SHP77 treated with DMSO at 0.1 percent for 48 hours (cell line): ENCODE measurements at regions not wholly inside any gene's neighbourhood (a gene's known extent, or its start where the extent isn't known, plus 50 kb on each side); places are given as distances from the start of the nearest gene placed in this dataset.
"Not testable (repeated sequence)": the region's sequence is repeated elsewhere in the genome, so short reads cannot be mapped to it uniquely, and the experiment has no call there.

ENCODE experiments used
- DNase-seq: peaks from one replicate; lab custom pipeline; 2025; lab: John Stamatoyannopoulos, UW

DNA sequence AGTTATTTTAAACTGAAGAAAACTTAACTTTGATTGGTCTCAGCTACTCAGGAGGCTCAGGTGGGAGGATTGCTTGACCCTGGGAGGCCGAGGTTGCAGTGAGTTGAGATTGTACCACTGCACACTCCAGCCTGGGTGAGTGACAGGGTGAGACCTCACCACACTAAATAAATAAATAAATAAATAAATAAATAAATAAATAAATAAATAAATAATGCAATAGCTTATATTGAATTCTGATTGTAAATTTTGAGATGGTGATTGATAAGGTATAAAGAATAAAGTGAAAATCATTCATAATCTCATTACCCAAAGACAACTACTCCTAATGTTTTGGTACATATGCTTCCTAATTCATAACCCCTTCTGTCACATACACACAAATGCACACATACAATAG, 58.1 kb downstream of the TUBA3C start:
- DNase-seq = no peak

DNA sequence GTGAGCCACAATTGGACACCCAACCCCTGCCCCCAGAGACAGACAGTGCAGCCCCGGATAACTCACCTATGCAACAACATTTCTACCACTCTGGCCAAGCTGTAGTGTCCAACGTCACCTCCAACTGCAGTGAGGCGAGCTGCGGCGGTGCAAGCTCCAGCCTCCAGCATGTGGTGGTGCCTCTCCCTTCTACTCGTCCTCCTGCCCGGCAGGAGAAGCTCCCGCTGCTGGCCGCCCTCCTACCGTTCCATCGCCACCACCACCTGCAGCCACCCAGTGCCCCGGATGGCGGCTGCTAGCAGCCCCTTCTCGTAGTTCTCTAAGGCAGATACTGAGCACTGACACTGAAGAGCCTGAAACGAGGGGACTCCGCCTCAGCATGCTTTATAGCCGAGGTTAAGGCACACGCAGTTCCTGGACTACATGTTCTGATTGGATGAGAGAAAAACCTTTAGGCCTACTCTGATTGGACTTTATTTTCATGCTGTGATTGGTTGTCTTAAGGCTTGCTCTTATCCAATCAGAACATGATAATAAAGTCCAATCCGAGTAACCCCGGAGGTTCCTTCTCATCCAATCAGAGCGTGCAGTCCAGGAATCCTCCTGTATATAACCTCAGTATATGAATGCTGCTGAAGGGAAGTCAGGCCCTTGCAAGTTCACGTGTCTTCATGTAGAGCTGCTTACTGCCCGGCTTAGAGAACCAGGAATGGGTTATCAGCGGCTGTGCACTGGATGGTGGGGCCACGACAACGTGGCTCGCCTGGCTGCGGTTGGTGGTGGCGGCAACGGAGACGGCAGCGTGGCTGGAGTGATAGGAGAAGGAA, 63.5 kb downstream of the TUBA3C start:
- DNase-seq = no peak

DNA sequence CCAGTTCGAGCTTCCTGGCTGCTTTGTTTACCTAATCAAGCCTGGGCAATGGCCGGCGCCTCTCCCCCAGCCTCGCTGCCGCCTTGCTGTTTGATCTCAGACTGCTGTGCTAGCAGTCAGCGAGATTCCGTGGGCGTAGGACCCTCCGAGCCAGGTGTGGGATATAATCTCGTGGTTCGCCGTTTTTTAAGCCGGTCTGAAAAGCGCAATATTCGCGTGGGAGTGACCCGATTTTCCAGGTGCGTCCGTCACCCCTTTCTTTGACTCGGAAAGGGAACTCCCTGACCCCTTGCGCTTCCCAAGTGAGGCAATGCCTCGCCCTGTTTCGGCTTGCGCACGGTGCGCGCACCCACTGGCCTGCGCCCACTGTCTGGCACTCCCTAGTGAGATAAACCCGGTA, 72.4 kb downstream of the TUBA3C start:
- DNase-seq = not testable (repeated sequence)

DNA sequence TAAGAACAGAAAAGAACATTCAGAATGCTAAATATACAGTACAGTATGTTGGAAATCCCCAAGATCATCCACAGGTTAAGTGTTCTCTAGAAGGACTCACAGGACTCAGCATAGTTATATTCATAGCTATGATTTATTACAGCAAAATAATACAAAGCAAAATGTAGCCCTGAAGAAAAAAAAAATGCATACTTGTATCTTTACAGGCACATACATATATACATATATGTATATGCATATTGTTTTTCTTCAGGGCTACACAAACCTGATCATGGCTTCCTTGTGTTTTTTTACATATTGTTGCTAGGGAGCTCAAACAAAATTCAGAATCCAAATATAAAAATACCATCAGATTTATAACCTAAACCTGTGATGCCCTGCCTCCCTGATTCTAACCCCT, 78.5 kb downstream of the TUBA3C start:
- DNase-seq = no peak

DNA sequence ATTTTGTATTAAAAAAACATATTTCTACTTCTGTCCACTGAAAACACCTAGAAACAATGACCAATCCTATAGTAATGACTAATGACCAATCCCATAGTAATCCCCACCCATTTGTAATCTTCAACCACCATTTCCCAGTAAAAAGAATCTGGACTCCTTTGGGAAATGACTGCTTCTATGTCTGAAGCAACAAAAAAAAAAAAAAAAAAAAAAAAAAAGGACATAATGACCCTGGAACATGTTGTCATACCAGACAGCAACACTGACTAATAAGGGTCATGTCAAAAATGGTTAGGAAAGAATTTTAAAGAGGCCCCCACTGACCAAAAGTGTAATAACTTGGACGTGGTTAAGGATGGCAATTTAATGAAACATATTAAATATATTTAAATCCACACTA, 88.3 kb downstream of the TUBA3C start:
- no peak for DNase-seq

DNA sequence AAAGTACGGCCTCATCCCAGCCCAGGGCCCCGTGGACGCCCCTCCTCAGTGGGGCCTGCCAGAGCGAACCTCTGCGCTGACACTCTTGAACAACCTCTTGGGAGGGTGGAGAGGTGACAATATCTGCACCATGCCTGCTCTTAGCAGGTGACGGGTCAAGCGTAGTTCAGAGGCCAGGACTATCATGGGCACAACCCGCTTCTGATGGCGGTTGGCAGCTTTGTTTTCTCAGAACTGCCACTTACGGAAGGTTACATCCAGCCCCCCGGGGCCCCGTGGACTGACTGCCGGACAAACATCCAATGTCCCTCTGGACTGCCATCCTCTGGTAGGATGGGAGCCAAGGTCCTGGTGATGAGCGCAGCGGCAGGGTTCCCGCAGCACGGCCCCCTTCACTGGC, 91.1 kb downstream of the TUBA3C start:
- DNase-seq = no peak

DNA sequence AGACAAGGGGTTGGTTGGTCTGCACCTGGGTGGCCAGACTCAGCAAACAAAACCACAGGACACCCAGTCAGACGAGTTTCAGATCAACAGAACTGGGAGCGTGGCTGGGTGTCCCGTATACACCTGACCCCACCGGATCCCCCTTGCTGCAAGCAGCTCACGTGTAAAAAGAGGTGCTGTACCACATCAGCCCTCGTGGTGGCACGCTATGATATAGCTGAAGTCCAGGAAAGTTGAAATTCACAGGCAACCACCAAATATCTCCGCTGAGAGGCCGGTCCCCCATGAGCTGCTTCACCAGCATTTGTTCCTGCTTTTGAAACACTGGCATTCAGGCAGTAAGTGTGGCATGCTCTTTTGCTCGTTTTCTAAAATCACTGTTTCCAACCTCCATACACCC, 92.3 kb downstream of the TUBA3C start:
- DNase-seq = no peak

DNA sequence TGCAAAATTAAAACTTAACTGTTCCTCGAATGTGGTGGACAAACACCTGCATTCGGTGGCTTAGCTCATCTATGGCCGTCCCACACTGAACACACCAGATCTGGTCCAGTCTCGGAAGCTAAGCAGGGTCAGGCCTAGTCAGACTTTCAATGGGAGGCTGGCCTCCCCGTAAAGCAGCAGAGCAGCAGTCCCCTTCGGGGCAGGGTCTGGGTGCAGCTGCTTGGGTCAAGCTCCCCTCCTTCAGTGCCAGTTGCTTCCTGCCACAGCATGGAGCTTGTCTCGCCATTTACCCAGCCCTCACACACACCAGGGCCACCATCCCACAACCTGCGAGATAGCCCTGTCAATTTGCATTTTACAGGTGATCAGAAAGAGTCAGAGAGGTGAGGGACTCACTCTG, 93.2 kb downstream of the TUBA3C start:
- DNase-seq = no peak

DNA sequence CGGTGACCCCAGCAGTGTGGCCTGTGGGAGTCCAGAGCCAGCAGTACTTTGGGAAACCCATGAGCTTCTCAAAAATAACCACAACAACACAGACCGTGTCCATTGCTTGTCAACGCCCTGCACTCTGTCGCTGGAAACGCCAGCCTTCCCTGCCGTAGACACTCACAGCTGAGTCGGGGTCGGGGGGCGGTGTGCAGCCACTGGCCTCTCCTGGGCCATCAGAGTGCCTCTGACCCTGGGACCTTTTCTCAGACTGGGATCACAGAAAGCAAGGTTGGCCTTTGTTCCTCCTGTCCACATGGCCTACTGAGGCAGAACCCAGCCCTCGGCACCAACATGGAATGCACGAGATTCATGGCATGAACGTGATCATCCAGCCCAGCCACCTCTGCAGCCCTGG, 95.7 kb downstream of the TUBA3C start:
- DNase-seq = no peak

DNA sequence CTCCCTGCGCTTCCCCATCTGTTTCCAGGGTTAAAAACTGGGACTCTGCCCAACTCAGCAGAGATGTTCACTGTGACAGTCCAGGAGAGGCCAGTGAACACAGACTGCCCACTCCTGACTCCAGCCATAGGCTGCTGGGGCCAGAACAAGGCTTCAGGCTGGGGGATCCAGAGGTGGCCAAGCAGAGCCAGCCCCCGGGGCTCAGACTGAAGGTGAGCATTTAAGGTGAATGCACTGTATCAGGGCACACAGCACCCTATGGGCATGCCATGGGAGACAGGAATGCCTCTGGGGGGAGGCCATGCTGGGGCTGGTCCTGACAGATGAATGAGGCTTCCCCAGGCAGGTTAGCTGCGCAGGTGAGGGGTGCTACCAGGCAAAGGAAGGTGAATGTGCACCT, 96.4 kb downstream of the TUBA3C start:
- no peak for DNase-seq

DNA sequence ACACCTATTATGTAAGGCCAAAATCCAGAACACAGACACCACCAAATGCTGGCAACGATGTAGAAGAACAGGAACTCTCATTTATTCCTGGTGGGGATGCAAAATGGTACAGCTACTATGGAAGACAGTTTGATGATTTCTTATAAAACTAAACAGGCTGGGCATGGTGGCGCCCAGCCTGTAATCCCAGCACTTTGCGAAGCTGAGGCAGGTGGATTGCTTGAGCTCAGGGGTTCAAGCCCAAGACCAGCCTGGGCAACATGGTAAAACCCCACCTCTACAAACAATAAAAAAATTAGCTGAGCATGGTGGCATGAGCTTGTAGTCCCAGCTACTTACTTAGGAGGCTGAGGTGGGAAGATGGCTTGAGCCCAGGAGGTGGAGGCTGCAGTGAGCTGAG, 98.3 kb downstream of the TUBA3C start:
- no peak for DNase-seq

DNA sequence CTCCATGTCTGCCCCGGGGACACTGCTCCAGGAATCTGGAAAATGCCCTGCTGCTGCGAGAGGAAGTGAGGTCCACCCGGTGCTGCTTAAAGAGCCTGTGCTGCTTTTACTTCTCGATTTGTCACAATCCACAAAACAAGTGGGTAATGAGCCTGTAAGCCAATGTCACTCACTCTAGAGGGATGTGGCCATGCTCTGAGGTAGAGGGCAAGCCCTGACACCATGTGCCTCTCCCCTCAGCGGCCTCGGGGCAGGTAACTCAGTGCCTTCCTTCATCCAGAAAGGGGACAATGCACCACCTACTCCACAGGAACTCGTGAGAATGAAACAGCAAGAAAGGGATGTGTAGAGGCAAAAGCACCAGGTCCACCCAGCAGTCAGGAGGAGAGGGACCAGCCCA, 106.2 kb downstream of the TUBA3C start:
- DNase-seq = no peak

DNA sequence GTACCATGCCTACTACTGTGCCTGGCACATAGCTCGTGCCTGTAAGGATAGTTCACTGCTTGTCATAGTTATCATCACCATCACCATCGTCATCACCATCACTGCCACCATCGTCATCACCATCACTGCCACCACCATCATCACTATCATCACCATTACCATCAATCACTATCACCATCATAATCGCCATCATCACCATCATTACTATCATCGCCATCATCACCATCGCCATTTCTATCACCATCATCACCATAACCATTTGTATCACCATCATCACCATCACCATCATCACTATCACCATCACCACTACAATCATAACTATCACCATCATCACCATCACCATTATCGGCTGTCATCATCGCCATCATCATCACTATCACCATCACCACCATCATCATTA, 107.1 kb downstream of the TUBA3C start:
- no peak for DNase-seq

DNA sequence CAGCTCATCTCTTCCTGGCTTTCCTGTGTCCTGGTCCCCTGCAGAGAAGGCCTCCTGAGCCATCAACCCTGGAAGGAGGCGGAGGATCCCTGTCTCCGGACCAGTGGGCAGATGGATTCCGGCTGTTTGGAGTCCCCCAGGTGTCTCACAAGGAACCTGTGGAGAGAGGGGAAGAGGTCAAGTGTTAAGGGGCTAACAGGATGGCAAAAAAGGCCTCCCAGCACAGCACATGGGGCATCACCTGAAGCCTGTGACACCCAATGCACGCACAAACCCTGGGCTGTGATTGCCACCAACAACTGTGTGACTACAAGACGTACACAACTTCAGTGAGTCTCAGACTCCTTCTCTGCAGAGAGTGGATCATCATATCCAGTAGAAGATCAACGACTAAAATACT, 107.5 kb downstream of the TUBA3C start:
- not testable (repeated sequence) for DNase-seq

DNA sequence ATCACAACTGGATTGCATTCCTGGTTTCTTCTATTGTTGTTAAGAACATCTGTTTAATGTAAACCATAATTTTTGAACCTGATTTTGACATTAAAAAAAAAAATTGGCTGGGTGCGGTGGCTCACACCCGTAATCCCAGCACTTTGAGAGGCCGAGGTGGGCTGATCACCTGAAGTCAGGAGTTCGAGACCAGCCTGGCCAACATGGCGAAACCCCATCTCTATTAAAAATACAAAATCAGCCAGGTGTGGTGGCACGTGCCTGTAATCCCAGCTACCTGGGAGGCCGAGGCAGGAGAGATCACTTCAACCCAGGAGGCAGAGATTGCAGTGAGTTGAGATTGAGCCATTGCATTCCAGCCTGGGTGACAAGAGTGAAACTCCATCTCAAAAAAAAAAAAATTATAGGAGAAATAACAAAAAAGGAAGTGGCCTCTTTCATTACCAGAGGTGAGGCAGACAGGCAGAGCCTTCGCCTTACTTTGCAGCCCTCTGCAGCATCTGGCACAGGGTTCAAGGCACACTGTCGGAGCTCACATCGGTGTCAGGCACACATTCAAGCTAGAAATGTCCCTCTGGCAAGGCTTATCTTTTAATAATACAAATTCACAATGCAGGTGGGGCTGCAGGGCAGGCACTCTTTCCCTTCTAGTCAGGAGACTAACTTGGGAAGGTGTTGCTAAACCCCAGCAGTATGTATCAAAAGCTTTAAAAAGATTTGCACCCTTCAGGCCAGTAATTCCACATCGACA, 108.5 kb downstream of the TUBA3C start:
- not testable (repeated sequence) for DNase-seq

DNA sequence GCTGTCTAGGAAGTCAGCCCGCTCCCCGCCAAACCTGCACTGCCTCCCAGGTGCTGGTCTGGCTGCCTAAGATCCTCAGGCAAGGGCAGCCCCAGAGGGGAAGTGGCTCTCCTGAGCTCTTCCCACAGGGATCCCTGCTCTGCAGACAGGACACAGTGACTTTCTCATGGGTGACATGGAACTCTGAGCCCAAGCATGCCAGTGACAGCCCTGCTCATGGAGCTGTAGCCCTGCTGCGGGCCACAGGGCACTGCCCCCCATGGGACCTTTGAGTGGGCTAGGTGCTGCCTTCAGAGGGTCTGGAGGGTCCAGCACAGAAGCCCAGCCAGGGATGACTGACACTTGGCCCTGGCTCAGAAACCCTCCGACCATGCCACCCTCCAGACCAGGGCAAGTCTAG, 109.1 kb downstream of the TUBA3C start:
- DNase-seq = no peak

DNA sequence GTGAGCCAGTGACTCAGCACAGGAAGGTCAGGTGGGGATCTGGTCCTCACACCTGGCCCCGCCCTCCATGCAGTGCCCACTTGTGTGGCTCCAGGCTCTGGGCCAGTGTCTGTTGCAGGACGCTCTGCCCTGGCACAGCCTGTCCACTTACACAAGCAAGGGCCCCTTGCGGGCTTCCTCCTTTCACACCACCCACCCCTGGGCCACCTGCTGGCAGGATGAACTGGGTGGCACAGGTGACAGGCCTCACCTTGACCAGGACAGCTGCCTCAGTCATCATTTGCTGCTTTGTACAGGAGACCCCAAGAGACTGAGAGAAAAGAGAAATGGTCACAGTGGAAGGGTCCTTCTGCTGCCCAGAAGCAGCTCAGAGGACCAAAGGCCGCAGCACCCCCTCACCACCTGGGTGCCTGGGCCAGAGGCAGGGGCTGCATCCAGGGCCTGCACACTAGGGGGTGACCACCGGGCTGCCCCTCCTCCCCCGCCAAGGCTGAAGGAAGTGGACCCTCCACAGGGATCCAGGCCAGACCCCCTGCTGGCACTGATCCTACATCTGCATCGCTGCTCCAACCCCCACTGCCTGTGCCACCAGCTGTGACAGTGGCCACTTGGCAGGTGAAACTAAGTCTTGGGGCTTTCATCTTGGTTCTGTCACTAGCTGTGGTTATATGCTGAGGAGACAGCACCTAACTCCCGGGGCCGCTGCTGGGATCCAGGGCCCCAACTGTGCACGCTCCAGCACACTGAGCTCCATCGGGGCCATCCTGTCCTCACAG, 110.3 kb downstream of the TUBA3C start:
- DNase-seq = no peak

DNA sequence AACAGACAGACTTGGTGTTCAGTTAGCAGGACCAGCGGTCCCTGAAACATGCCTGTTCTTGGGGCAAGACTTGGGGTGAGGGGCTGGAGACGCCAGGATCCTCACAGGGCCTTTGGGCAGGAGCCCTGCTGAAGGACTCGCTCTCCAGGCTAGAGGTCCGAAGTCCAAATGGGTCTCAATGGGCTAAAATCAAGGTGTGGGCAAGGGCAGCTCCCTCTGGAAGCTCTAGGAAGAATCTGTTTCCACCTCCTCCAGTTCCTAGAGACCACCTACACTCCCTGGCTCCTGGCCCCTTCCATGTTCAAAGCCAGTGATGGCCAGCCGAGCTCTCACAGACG, 111.3 kb downstream of the TUBA3C start:
- DNase-seq = no peak

DNA sequence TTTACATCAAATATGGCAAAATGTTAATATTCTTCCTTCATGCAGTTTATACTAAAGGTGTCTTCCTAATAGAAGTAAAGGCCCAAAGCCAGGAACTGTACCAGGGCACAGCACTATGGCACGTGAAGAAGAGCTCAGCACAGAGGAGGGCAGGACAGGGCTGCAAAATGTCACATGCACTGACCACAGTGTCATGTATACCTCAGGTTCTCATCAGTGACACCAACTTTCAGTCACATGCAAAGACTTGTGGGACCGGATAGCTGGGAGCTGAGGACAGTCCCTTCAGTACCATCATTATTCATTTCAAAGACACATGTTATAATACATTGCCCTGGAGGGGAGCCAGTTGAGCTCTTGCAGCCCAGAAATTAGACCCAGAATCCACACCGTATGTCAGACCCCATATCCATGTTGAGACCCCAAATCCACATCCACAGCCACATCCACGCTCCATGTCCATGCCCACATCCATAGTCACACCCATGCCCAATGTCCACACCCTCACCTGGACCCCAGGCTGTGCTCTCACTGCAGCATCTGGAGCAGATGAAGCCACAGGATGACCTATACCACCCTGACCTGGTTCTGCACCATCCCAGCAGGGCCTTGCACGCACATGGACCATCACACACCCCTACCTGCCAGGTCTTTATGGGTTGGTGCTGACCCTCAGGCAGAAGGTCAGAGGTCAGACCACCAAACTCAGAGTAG, 111.8 kb downstream of the TUBA3C start:
- DNase-seq = no peak

DNA sequence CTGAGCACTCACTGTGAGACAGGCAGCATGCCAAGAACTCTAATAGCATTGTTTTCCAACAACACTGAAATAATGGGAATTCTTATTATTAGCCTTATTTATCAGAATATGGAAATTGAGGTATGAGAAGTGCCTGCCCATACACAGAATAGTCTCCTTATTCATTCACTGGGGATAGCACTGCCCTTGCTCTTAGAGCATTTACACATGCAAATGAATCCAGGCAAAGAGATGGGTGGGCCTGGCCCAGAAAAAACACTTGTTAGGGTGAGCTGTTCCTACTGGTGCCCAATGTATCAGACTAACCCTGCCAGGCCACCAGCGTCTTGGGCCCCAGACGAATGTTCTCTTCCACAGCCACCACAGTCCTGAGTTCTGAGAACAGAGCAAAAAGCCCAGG, 112.9 kb downstream of the TUBA3C start:
- DNase-seq = no peak

DNA sequence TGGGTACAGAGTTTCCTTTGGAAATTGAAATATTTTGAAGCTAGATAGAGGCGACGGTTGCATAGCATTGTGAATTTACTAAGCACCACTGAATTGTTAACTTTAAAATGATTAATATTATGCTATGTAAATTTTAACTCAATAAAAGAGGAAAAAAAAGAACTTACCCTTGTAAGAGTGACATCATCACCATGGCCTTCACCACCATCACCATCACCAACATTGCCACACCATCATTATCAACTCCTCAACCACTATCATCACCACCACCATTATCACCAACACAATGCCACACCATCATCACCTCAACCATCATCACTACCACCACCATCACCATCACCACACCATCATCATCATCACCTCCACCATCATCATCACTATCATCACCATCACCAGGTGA, 113.9 kb downstream of the TUBA3C start:
- no peak for DNase-seq

DNA sequence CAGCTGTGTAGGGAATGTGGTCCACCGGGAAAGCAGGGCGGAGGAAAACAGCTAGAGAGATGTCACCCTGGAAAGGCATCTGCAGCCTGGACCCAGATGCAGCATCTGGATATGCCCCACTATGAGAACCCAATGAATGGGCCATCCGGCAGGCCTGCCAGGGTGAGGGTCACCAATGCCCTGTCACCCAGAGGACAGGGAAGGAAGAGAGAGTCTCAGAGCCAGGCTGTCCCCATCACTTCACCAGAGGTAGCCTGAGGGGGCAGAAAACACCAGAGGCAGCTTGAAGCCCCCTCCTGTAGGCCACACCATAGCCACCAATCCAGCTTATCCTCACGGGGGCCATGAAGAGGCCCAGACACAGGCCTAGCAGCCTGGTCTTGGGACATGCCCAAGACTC, 118.8 kb downstream of the TUBA3C start:
- DNase-seq = no peak
